CD14-positive monocyte (primary cell): ENCODE measurements at regions not wholly inside any gene's neighbourhood (a gene's known extent, or its start where the extent isn't known, plus 50 kb on each side); places are given as distances from the start of the nearest gene placed in this dataset.

ENCODE experiments used
- DNase-seq, 3 donors: peaks; one replicate each; pipeline ENCODE4 v3.0.0-alpha.2; 2011 to 2022
- H2AFZ ChIP-seq: 2 replicates; pipeline ENCODE4 v1.6.0; 2012; ENCODE audit warnings: mild to moderate bottlenecking, low read depth, low read length, inconsistent platforms; ENCODE audit not compliant: insufficient read depth, poor library complexity, severe bottlenecking
- H3K27ac ChIP-seq, 2 donors: 1 replicate in 1 of 2; 2 replicates in 1 of 2; pipeline ENCODE4 v1.5.1; 2012 to 2013; ENCODE audit warnings: low read length in 2 of 2, control low read depth in 1 of 2, inconsistent platforms in 1 of 2, low read depth in 1 of 2, mild to moderate bottlenecking in 1 of 2
- H3K27me3 ChIP-seq, 2 donors: one replicate each; pipeline versions ENCODE4 v1.6.0 to v1.6.1; 2011 to 2013; ENCODE audit warnings: low read length in 2 of 2; ENCODE audit not compliant: control insufficient read depth in 2 of 2, insufficient read depth in 2 of 2
- H3K36me3 ChIP-seq, 2 donors: replicated peaks in 1 of 2; 1 replicate in 1 of 2; 2 replicates in 1 of 2; pipeline versions ENCODE4 v1.5.1 to v1.6.1; 2012 to 2013; ENCODE audit warnings: low read length in 2 of 2, control low read depth in 1 of 2, inconsistent platforms in 1 of 2, mild to moderate bottlenecking in 1 of 2; ENCODE audit not compliant: insufficient read depth in 2 of 2, control insufficient read depth in 1 of 2
- H3K4me1 ChIP-seq, 2 donors: 1 replicate in 1 of 2; 2 replicates in 1 of 2; pipeline versions ENCODE4 v1.5.1 to v1.6.1; 2012 to 2013; ENCODE audit warnings: low read length in 2 of 2, control low read depth in 1 of 2, inconsistent platforms in 1 of 2, mild to moderate bottlenecking in 1 of 2, moderate library complexity in 1 of 2; ENCODE audit not compliant: insufficient read depth in 2 of 2, control insufficient read depth in 1 of 2
- H3K4me2 ChIP-seq: replicated peaks from 2 replicates; pipeline ENCODE3; 2012; ENCODE audit warnings: low read length, moderate library complexity, mild to moderate bottlenecking; ENCODE audit not compliant: poor library complexity, severe bottlenecking; ENCODE audit errors: extremely low read depth
- H3K4me3 ChIP-seq, 3 experiments: fragments of 200-600 bp in 1 of 3; sonication (generic) in 1 of 3; replicated peaks in 1 of 3; 1 replicate in 2 of 3; 2 replicates in 1 of 3; pipeline ENCODE4 v1.5.1; 2011 to 2013; ENCODE audit warnings: low read length in 3 of 3, mild to moderate bottlenecking in 3 of 3, control low read depth in 2 of 3, low read depth in 2 of 3, inconsistent platforms in 1 of 3, moderate library complexity in 1 of 3
- H3K79me2 ChIP-seq: 2 replicates; pipeline ENCODE4 v1.6.0; 2012; ENCODE audit warnings: mild to moderate bottlenecking, control low read depth, inconsistent platforms, low read length, moderate library complexity; ENCODE audit not compliant: insufficient read depth
- H3K9ac ChIP-seq: 2 replicates; pipeline ENCODE4 v1.6.0; 2017; ENCODE audit warnings: low read length, mild to moderate bottlenecking; ENCODE audit not compliant: insufficient read depth, poor library complexity, severe bottlenecking
- H3K9me3 ChIP-seq, 2 donors: replicated peaks in 1 of 2; 1 replicate in 1 of 2; 2 replicates in 1 of 2; pipeline versions ENCODE4 v1.5.1 to v1.6.1; 2012 to 2013; ENCODE audit warnings: low read length in 2 of 2, control low read depth in 1 of 2; ENCODE audit not compliant: control insufficient read depth in 1 of 2, insufficient read depth in 1 of 2
- H4K20me1 ChIP-seq: 2 replicates; pipeline ENCODE4 v1.6.0; 2012; ENCODE audit warnings: mild to moderate bottlenecking, low read length, control low read depth, moderate library complexity; ENCODE audit not compliant: insufficient read depth
- H3K27ac Mint-ChIP-seq, 7 donors: one replicate each; pipeline ENCODE4 v1.8.0; 2020; ENCODE audit warnings: mild to moderate bottlenecking in 7 of 7, mixed read lengths in 7 of 7, moderate library complexity in 6 of 7, inconsistent platforms in 2 of 7
- H3K27me3 Mint-ChIP-seq, 3 donors: one replicate each; pipeline ENCODE4 v1.8.0; 2021 to 2022; ENCODE audit warnings: low read depth in 3 of 3, mild to moderate bottlenecking in 3 of 3, mixed read lengths in 3 of 3, moderate library complexity in 3 of 3, inconsistent platforms in 1 of 3
- H3K36me3 Mint-ChIP-seq, 2 donors: one replicate each; pipeline ENCODE4 v1.8.0; 2020; ENCODE audit warnings: mixed read lengths in 2 of 2, inconsistent platforms in 1 of 2, mild to moderate bottlenecking in 1 of 2
- H3K4me1 Mint-ChIP-seq: one replicate; pipeline ENCODE4 v1.8.0; 2020; ENCODE audit warnings: mild to moderate bottlenecking, mixed read lengths
- H3K4me3 Mint-ChIP-seq, 2 donors: one replicate each; pipeline ENCODE4 v1.8.0; 2020; ENCODE audit warnings: mild to moderate bottlenecking in 2 of 2, mixed read lengths in 2 of 2, moderate library complexity in 1 of 2
- H3K9me3 Mint-ChIP-seq, 7 donors: one replicate each; pipeline ENCODE4 v1.8.0; 2020 to 2022; ENCODE audit warnings: mixed read lengths in 7 of 7, mild to moderate bottlenecking in 6 of 7, moderate library complexity in 6 of 7, inconsistent platforms in 2 of 7
- CTCF ChIP-seq: fragments of 200-600 bp; IDR thresholded peaks from one replicate; pipeline ENCODE4 v1.8.0; 2022; ENCODE audit warnings: antibody characterized with exemption, mild to moderate bottlenecking
- WGBS: methylation state at CpG from one replicate; pipeline ENCODE4 v1.1.5; 2013; ENCODE audit warnings: missing lambda C conversion rate; ENCODE audit not compliant: insufficient coverage; 5-methylcytosine and 5-hydroxymethylcytosine counted together
- intact Hi-C, 2 donors: fragments of 100-400 bp; cut with micrococcal nuclease; formaldehyde crosslinking; loops; one replicate each; pipeline versions ENCODE4 v1.15.0 to v1.15.1; 2023

GRCh38 chr9:13873203-13873602 lies 440.7 kb downstream of the NFIB start:
- H3K36me3 Mint-ChIP-seq = no peaks in the 10 kb centered on the region
- Histone ChIP-seq H3K4me1 (no peaks in the 10 kb centered on the region), H3K36me3 (no peaks in the 10 kb centered on the region), H4K20me1 (no peaks in the 10 kb centered on the region), H3K27ac (no peak overlapping the region), H3K4me3 (no peak overlapping the region), H3K27me3 (no peaks in the 10 kb centered on the region), H2AFZ (no peak overlapping the region), H3K9me3 (peaks cover 0 to 19% of the 10 kb centered on the region in 2 donors), H3K9ac (no peak overlapping the region), H3K79me2 (no peaks in the 10 kb centered on the region), H3K4me2 (no peak overlapping the region)
- no peak overlapping the region for H3K4me3 Mint-ChIP-seq
- intact Hi-C loops = no loop called here
- H3K27ac Mint-ChIP-seq = no peak overlapping the region
- no peak for DNase-seq
- no peaks in the 10 kb centered on the region for H3K4me1 Mint-ChIP-seq
- no peak for TF ChIP-seq CTCF
- no CpG with 5 or more reads among the region's 3 CpGs for WGBS
- H3K9me3 Mint-ChIP-seq = peaks cover 5 to 17% (median 11%) of the 10 kb centered on the region in 7 donors
- H3K27me3 Mint-ChIP-seq = no peaks in the 10 kb centered on the region

- Histone ChIP-seq H3K4me3 (no peak overlapping the region), H3K36me3 (no peaks in the 10 kb centered on the region), H3K79me2 (no peaks in the 10 kb centered on the region), H2AFZ (no peak overlapping the region), H3K4me2 (no peak overlapping the region), H3K27me3 (no peaks in the 10 kb centered on the region), H4K20me1 (no peaks in the 10 kb centered on the region), H3K9ac (no peak overlapping the region), H3K9me3 (peaks cover 0 to 6% of the 10 kb centered on the region in 2 donors), H3K4me1 (no peaks in the 10 kb centered on the region), H3K27ac (no peak overlapping the region)
- intact Hi-C loops = no loop called here
- H3K4me3 Mint-ChIP-seq = no peak overlapping the region
- no peak for DNase-seq
- no CpG with 5 or more reads among the region's 4 CpGs for WGBS
- H3K36me3 Mint-ChIP-seq = no peaks in the 10 kb centered on the region
- TF ChIP-seq CTCF = no peak
- H3K27ac Mint-ChIP-seq = no peak overlapping the region
- H3K4me1 Mint-ChIP-seq = no peaks in the 10 kb centered on the region
- H3K9me3 Mint-ChIP-seq = peaks cover 0 to 9% (median 3%) of the 10 kb centered on the region in 7 donors
- no peaks in the 10 kb centered on the region for H3K27me3 Mint-ChIP-seq
Observed at GRCh38 chr9:13868336-13868735, 445.6 kb downstream of the NFIB start.
